Tibial nerve (tissue), 3 donors: ENCODE measurements at regions not wholly inside any gene's neighbourhood (a gene's known extent, or its start where the extent isn't known, plus 50 kb on each side); places are given as distances from the start of the nearest gene placed in this dataset.

Experiments
- POLR2A ChIP-seq, 2 donors: fragments of 450-650 bp; IDR thresholded peaks; one replicate each; pipeline ENCODE4 v1.6.1; 2017; ENCODE audit warnings: antibody characterized with exemption in 2 of 2, mild to moderate bottlenecking in 2 of 2, moderate library complexity in 2 of 2
- TF ChIP-seq, protein P1 (sequence below), 5 experiments: fragments of 200-600 bp in 3 of 5; fragments of 450-650 bp in 2 of 5; sonication (generic) in 3 of 5; IDR thresholded peaks; one replicate each; pipeline ENCODE4 v1.5.1; 2016 to 2019; ENCODE audit warnings: antibody characterized with exemption in 5 of 5, mild to moderate bottlenecking in 3 of 5, moderate library complexity in 2 of 5

DNA sequence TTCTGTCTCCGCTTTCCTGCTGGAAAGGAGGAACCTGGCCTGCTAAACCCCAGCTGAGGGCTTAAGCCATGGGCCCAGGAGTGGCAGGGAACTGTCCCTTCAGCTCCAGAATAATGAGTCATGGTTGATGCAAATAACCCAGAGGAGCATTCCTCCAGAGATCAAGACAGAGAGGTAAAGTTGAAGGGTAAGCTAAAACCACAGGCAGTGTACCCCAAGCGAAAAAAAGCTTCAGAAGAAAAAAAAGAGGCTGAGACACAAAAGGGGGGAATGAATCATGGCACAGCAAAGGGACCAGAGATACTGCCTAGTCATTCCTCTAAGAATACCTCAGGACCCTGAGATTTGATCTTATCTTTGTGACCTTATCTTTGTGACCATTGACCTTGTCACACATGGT, 199.5 kb upstream of the TAS2R1 start:
- TF ChIP-seq POLR2A (IDR thresholded peaks at IDR 0.05): no peak
- TF ChIP-seq, protein P1, sequence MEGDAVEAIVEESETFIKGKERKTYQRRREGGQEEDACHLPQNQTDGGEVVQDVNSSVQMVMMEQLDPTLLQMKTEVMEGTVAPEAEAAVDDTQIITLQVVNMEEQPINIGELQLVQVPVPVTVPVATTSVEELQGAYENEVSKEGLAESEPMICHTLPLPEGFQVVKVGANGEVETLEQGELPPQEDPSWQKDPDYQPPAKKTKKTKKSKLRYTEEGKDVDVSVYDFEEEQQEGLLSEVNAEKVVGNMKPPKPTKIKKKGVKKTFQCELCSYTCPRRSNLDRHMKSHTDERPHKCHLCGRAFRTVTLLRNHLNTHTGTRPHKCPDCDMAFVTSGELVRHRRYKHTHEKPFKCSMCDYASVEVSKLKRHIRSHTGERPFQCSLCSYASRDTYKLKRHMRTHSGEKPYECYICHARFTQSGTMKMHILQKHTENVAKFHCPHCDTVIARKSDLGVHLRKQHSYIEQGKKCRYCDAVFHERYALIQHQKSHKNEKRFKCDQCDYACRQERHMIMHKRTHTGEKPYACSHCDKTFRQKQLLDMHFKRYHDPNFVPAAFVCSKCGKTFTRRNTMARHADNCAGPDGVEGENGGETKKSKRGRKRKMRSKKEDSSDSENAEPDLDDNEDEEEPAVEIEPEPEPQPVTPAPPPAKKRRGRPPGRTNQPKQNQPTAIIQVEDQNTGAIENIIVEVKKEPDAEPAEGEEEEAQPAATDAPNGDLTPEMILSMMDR (IDR thresholded peaks at IDR 0.05): no peak
